ENCODE measurements at regions not wholly inside any gene's neighbourhood (a gene's known extent, or its start where the extent isn't known, plus 50 kb on each side); places are given as distances from the start of the nearest gene placed in this dataset.
A peak's percentile ranks its signal among the peaks of the same experiment; 100 is the strongest.
"Not testable (repeated sequence)": the region's sequence is repeated elsewhere in the genome, so short reads cannot be mapped to it uniquely, and the experiment has no call there.

DNA sequence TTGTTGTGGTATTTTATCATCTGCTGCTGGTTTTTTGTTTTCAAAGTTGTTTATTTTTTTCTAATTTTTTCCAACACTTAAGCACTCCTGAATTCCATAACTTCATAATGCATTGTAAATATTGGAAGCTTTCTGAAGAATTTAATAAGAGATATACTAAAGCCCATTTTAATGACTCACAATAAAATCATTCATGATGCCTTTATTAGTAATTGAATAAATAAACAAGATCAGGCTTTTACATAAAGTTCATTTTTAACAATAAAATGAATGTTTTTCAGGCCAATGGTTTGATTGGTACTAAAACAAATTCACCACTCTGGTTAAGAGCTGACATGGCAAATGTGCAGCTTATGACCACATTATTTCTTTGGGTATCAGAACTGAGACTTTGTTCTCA, 408.2 kb upstream of the SMIM31 start:
- no peaks in the 10 kb centered on the region for H3K36me3 ChIP-seq (replicated peaks; ENCODE audit: low read depth, low read length)
- no peak overlapping the region for H3K4me2 ChIP-seq (ENCODE audit: low read length)
- H3K9ac ChIP-seq (ENCODE audit: low read length): no peak overlapping the region
- H3K4me1 ChIP-seq (ENCODE audit: low read length): no peaks in the 10 kb centered on the region
- H3K9me3 ChIP-seq (ENCODE audit: insufficient read depth, low read length): no peaks in the 10 kb centered on the region
- no peaks in the 10 kb centered on the region for H3K27me3 ChIP-seq (ENCODE audit: low read depth, low read length)
- H4K20me1 ChIP-seq (ENCODE audit: insufficient read depth, low read length): no peaks in the 10 kb centered on the region
- H3K79me2 ChIP-seq (ENCODE audit: low read length): no peaks in the 10 kb centered on the region
- no peak overlapping the region for H3K27ac ChIP-seq (ENCODE audit: low read length)
- no peak overlapping the region for H3K4me3 ChIP-seq (ENCODE audit: low read length)
- no peak for TF ChIP-seq EZH2phosphoT487 (IDR thresholded peaks at IDR 0.05; ENCODE audit: low read depth)
- TF ChIP-seq, protein P1, sequence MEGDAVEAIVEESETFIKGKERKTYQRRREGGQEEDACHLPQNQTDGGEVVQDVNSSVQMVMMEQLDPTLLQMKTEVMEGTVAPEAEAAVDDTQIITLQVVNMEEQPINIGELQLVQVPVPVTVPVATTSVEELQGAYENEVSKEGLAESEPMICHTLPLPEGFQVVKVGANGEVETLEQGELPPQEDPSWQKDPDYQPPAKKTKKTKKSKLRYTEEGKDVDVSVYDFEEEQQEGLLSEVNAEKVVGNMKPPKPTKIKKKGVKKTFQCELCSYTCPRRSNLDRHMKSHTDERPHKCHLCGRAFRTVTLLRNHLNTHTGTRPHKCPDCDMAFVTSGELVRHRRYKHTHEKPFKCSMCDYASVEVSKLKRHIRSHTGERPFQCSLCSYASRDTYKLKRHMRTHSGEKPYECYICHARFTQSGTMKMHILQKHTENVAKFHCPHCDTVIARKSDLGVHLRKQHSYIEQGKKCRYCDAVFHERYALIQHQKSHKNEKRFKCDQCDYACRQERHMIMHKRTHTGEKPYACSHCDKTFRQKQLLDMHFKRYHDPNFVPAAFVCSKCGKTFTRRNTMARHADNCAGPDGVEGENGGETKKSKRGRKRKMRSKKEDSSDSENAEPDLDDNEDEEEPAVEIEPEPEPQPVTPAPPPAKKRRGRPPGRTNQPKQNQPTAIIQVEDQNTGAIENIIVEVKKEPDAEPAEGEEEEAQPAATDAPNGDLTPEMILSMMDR (IDR thresholded peaks at IDR 0.05; ENCODE audit: low read depth, low read length): no peak
- no peak overlapping the region for H2AFZ ChIP-seq (ENCODE audit: low read depth, low read length)

DNA sequence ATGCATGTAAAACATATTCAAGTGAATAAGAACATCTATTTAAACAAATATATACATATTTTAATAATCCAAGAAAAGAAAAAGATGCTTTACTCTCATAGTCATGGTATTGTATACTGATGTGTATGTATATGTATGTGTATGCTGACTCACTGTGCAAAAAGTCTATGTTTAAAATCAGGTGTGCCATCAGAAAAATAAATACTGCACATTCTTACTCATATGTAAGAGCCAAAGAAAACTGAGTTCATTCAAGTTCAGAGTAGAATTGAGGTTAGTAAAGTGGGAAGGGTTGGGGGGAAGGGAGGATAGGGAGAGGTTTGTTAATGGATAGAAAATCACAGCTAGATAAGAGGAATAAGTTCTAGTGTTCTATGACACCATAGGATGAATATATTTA, 403.9 kb upstream of the SMIM31 start:
- no peak overlapping the region for H3K27ac ChIP-seq (ENCODE audit: low read length)

GRCh38 chr4:164350716-164351115, 403.2 kb upstream of the SMIM31 start:
- not testable (repeated sequence) for H3K4me3 ChIP-seq (ENCODE audit: low read length); H3K79me2 ChIP-seq (ENCODE audit: low read length); H3K9me3 ChIP-seq (ENCODE audit: insufficient read depth, low read length); H3K27ac ChIP-seq (ENCODE audit: low read length); H3K9ac ChIP-seq (ENCODE audit: low read length); H4K20me1 ChIP-seq (ENCODE audit: insufficient read depth, low read length); H2AFZ ChIP-seq (ENCODE audit: low read depth, low read length); H3K36me3 ChIP-seq (replicated peaks; ENCODE audit: low read depth, low read length); H3K4me2 ChIP-seq (ENCODE audit: low read length); H3K4me1 ChIP-seq (ENCODE audit: low read length); H3K27me3 ChIP-seq (ENCODE audit: low read depth, low read length)

More for the DNA sequence above, 403.9 kb upstream of the SMIM31 start:
- no peak overlapping the region for H3K4me2 ChIP-seq (ENCODE audit: low read length)
- no peaks in the 10 kb centered on the region for H3K79me2 ChIP-seq (ENCODE audit: low read length)
- no peaks in the 10 kb centered on the region for H3K9me3 ChIP-seq (ENCODE audit: insufficient read depth, low read length)
- H3K4me3 ChIP-seq (ENCODE audit: low read length): no peak overlapping the region
- H3K9ac ChIP-seq (ENCODE audit: low read length): no peak overlapping the region
- H4K20me1 ChIP-seq (ENCODE audit: insufficient read depth, low read length): no peaks in the 10 kb centered on the region
- TF ChIP-seq, protein P1 (IDR thresholded peaks at IDR 0.05; ENCODE audit: low read depth, low read length): no peak
- no peak for TF ChIP-seq EZH2phosphoT487 (IDR thresholded peaks at IDR 0.05; ENCODE audit: low read depth)
- H3K36me3 ChIP-seq (replicated peaks; ENCODE audit: low read depth, low read length): no peaks in the 10 kb centered on the region
- H3K27me3 ChIP-seq (ENCODE audit: low read depth, low read length): no peaks in the 10 kb centered on the region
- H2AFZ ChIP-seq (ENCODE audit: low read depth, low read length): no peak overlapping the region
- H3K4me1 ChIP-seq (ENCODE audit: low read length): no peaks in the 10 kb centered on the region

DNA sequence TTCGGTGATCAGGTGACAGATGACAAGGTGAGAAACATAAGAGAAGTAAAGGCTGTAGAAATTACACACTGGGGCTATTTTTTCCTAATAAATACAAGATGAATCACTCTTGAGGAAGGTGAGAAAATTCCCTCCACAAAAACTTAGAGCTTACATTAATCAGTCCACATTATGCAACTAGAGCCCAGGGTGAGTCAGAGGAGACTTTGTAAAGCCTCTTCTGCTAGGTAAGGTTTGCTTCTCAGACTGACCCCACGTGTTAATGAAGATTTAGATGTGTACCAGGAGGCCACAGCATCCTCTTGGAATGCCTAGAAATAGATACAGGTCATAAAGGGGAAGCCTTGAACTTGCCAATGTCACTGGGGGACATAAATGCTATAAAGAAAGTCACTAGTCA, 396.0 kb upstream of the SMIM31 start:
- H2AFZ ChIP-seq (ENCODE audit: low read depth, low read length): 0 out of 2 replicates have a peak overlapping the region, but pooled peaks have one; percentile 10
- H3K36me3 ChIP-seq (replicated peaks; ENCODE audit: low read depth, low read length): no peaks in the 10 kb centered on the region
- no peak overlapping the region for H3K4me3 ChIP-seq (ENCODE audit: low read length)

More for the DNA sequence above, 396.0 kb upstream of the SMIM31 start:
- Histone ChIP-seq H3K27me3 (ENCODE audit: low read depth, low read length) (no peaks in the 10 kb centered on the region), H3K4me2 (ENCODE audit: low read length) (no peak overlapping the region; the same call in 1 of the 2 replicates), H3K4me1 (ENCODE audit: low read length) (no peaks in the 10 kb centered on the region), H3K9ac (ENCODE audit: low read length) (no peak overlapping the region), H4K20me1 (ENCODE audit: insufficient read depth, low read length) (no peaks in the 10 kb centered on the region), H3K79me2 (ENCODE audit: low read length) (no peaks in the 10 kb centered on the region), H3K27ac (ENCODE audit: low read length) (no peak overlapping the region), H3K9me3 (ENCODE audit: insufficient read depth, low read length) (no peaks in the 10 kb centered on the region)
- no peak for TF ChIP-seq EZH2phosphoT487 (IDR thresholded peaks at IDR 0.05; ENCODE audit: low read depth)
- TF ChIP-seq, protein P1 (IDR thresholded peaks at IDR 0.05; ENCODE audit: low read depth, low read length): no peak

Data from OCI-LY3 (cell line).